Activated naive CD4-positive, alpha-beta T cell treated with Interleukin-2 at 50 U/mL for 16 hours (primary cell): ENCODE measurements at regions not wholly inside any gene's neighbourhood (a gene's known extent, or its start where the extent isn't known, plus 50 kb on each side); places are given as distances from the start of the nearest gene placed in this dataset.

Experiments used
- DNase-seq: peaks from one replicate; pipeline ENCODE4 v3.0.0-alpha.2; 2020

- no peak for DNase-seq
Observed at GRCh38 chr4:180103794-180104193, 2139.4 kb upstream of the TENM3 start.

GRCh38 chr4:180105362-180105761 lies 2137.8 kb upstream of the TENM3 start:
- DNase-seq, result no peak

- DNase-seq, result no peak
Observed at GRCh38 chr4:180106122-180106521, 2137.1 kb upstream of the TENM3 start.

- DNase-seq, result no peak
Observed at GRCh38 chr4:180106997-180107396, 2136.2 kb upstream of the TENM3 start.

- no peak for DNase-seq
Observed at GRCh38 chr4:180116840-180117239, 2126.4 kb upstream of the TENM3 start.

- DNase-seq, result no peak
Observed at GRCh38 chr4:180120068-180120467, 2123.1 kb upstream of the TENM3 start.

- DNase-seq, result no peak
Observed at GRCh38 chr4:180134091-180134866, 2108.9 kb upstream of the TENM3 start.

GRCh38 chr4:180141734-180142133 lies 2101.5 kb upstream of the TENM3 start:
- no peak for DNase-seq

- DNase-seq, result no peak
Observed at GRCh38 chr4:180148737-180149136, 2094.5 kb upstream of the TENM3 start.

GRCh38 chr4:180150818-180151217 lies 2092.4 kb upstream of the TENM3 start:
- no peak for DNase-seq

- DNase-seq, result no peak
Observed at GRCh38 chr4:180152831-180153230, 2090.4 kb upstream of the TENM3 start.

- no peak for DNase-seq
Observed at GRCh38 chr4:180153587-180153986, 2089.6 kb upstream of the TENM3 start.

- no peak for DNase-seq
Observed at GRCh38 chr4:180156684-180157083, 2086.5 kb upstream of the TENM3 start.

GRCh38 chr4:180160195-180160983 lies 2082.8 kb upstream of the TENM3 start:
- no peak for DNase-seq

GRCh38 chr4:180164799-180165198 lies 2078.4 kb upstream of the TENM3 start:
- DNase-seq, result no peak

- DNase-seq, result no peak
Observed at GRCh38 chr4:180169394-180169793, 2073.8 kb upstream of the TENM3 start.

GRCh38 chr4:180169966-180170365 lies 2073.2 kb upstream of the TENM3 start:
- DNase-seq, result no peak

- no peak for DNase-seq
Observed at GRCh38 chr4:180179146-180179545, 2064.1 kb upstream of the TENM3 start.

- DNase-seq, result no peak
Observed at GRCh38 chr4:180189666-180190065, 2053.5 kb upstream of the TENM3 start.

- DNase-seq, result no peak
Observed at GRCh38 chr4:180190382-180190781, 2052.8 kb upstream of the TENM3 start.

- no peak for DNase-seq
Observed at GRCh38 chr4:180197471-180197870, 2045.7 kb upstream of the TENM3 start.

- DNase-seq, result no peak
Observed at GRCh38 chr4:180203349-180203748, 2039.9 kb upstream of the TENM3 start.

GRCh38 chr4:180205276-180205675 lies 2037.9 kb upstream of the TENM3 start:
- DNase-seq, result no peak

GRCh38 chr4:180207921-180208320 lies 2035.3 kb upstream of the TENM3 start:
- DNase-seq, result no peak
